PFSK-1 (cell line): ENCODE measurements at regions not wholly inside any gene's neighbourhood (a gene's known extent, or its start where the extent isn't known, plus 50 kb on each side); places are given as distances from the start of the nearest gene placed in this dataset.

Experiments
- FOXP2 ChIP-seq: optimal IDR thresholded peaks from 2 replicates; pipeline ENCODE3; 2011; ENCODE audit warnings: borderline replicate concordance, control low read depth, inconsistent platforms; ENCODE audit not compliant: insufficient read depth; ENCODE audit errors: extremely low read length, extremely low read depth
- POLR2AphosphoS5 ChIP-seq: IDR thresholded peaks from 2 replicates; pipeline ENCODE4 v1.6.1; 2012; ENCODE audit warnings: low read depth, mild to moderate bottlenecking, control low read depth, low read length, moderate library complexity
- SIN3A ChIP-seq: IDR thresholded peaks from 2 replicates; pipeline ENCODE4 v1.6.1; 2012; ENCODE audit warnings: mild to moderate bottlenecking, low read length, moderate library complexity, borderline replicate concordance; ENCODE audit not compliant: insufficient read depth
- TAF1 ChIP-seq: IDR thresholded peaks from 2 replicates; pipeline ENCODE4 v1.6.1; 2012; ENCODE audit warnings: low read length, control low read depth, borderline replicate concordance; ENCODE audit not compliant: insufficient read depth
- TF ChIP-seq, protein P1 (sequence below), 2 experiments: IDR thresholded peaks; 2 replicates each; pipeline versions ENCODE4 v1.6.1 to v1.8.0; 2011 to 2012; ENCODE audit warnings: low read depth in 2 of 2, low read length in 2 of 2, control low read depth in 1 of 2, inconsistent platforms in 1 of 2, mild to moderate bottlenecking in 1 of 2, moderate library complexity in 1 of 2; ENCODE audit not compliant: insufficient read depth in 1 of 2

DNA sequence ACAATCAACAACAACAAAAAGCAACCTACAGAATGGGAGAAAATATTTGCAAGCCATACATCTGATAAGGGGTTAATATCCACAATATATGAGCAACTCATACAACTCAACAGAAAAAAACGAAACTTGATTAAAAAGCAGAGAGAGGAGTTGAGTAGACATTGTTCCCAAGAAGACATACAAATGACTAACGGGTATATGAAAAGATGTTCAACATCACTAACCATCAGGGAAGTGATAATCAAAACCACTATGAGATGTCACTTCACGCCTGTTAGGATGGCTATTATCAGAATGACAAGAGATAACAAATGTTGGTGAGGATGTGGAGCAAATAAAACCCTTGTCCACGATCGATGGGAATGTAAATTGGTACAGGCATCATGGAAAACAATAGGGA is 145.9 kb downstream of the NRN1 start:
- TF ChIP-seq TAF1 (no peak), FOXP2 (no peak), SIN3A (no peak), POLR2AphosphoS5 (no peak)
- TF ChIP-seq, protein P1, sequence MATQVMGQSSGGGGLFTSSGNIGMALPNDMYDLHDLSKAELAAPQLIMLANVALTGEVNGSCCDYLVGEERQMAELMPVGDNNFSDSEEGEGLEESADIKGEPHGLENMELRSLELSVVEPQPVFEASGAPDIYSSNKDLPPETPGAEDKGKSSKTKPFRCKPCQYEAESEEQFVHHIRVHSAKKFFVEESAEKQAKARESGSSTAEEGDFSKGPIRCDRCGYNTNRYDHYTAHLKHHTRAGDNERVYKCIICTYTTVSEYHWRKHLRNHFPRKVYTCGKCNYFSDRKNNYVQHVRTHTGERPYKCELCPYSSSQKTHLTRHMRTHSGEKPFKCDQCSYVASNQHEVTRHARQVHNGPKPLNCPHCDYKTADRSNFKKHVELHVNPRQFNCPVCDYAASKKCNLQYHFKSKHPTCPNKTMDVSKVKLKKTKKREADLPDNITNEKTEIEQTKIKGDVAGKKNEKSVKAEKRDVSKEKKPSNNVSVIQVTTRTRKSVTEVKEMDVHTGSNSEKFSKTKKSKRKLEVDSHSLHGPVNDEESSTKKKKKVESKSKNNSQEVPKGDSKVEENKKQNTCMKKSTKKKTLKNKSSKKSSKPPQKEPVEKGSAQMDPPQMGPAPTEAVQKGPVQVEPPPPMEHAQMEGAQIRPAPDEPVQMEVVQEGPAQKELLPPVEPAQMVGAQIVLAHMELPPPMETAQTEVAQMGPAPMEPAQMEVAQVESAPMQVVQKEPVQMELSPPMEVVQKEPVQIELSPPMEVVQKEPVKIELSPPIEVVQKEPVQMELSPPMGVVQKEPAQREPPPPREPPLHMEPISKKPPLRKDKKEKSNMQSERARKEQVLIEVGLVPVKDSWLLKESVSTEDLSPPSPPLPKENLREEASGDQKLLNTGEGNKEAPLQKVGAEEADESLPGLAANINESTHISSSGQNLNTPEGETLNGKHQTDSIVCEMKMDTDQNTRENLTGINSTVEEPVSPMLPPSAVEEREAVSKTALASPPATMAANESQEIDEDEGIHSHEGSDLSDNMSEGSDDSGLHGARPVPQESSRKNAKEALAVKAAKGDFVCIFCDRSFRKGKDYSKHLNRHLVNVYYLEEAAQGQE (IDR thresholded peaks at IDR 0.05; ENCODE audit: insufficient read depth in 1 of 2, low read depth in 2 of 2, low read length in 2 of 2), result no peak

- no peak for TF ChIP-seq FOXP2
- no peak for TF ChIP-seq SIN3A
- TF ChIP-seq, protein P1 (IDR thresholded peaks at IDR 0.05; ENCODE audit: insufficient read depth in 1 of 2, low read depth in 2 of 2, low read length in 2 of 2), result no peak
- TF ChIP-seq TAF1, result no peak
- TF ChIP-seq POLR2AphosphoS5, result no peak
These were observed 150.8 kb downstream of the NRN1 start for GRCh38 chr6:5855787-5856470.

- TF ChIP-seq FOXP2, result no peak
- TF ChIP-seq SIN3A, result no peak
- TF ChIP-seq TAF1, result no peak
- TF ChIP-seq, protein P1 (IDR thresholded peaks at IDR 0.05; ENCODE audit: insufficient read depth in 1 of 2, low read depth in 2 of 2, low read length in 2 of 2), result no peak
- TF ChIP-seq POLR2AphosphoS5, result no peak
These were observed 151.8 kb downstream of the NRN1 start for GRCh38 chr6:5854899-5855298.

GRCh38 chr6:5851261-5851757 is 155.4 kb downstream of the NRN1 start:
- TF ChIP-seq FOXP2, result no peak
- TF ChIP-seq, protein P1 (IDR thresholded peaks at IDR 0.05; ENCODE audit: insufficient read depth in 1 of 2, low read depth in 2 of 2, low read length in 2 of 2), result no peak
- no peak for TF ChIP-seq POLR2AphosphoS5
- TF ChIP-seq SIN3A, result no peak
- TF ChIP-seq TAF1, result no peak

- no peak for TF ChIP-seq SIN3A
- no peak for TF ChIP-seq POLR2AphosphoS5
These were observed 155.9 kb downstream of the NRN1 start for GRCh38 chr6:5850848-5851255.
